Peyer's patch (tissue), 4 donors: ENCODE measurements at regions not wholly inside any gene's neighbourhood (a gene's known extent, or its start where the extent isn't known, plus 50 kb on each side); places are given as distances from the start of the nearest gene placed in this dataset.

ENCODE experiments used
- CTCF ChIP-seq, 6 experiments: fragments of 450-650 bp in 4 of 6; fragments of 200-600 bp in 2 of 6; sonication (generic) in 1 of 6; IDR thresholded peaks; one replicate each; pipeline ENCODE4 v1.5.1; 2017 to 2019; ENCODE audit warnings: antibody characterized with exemption in 6 of 6, mild to moderate bottlenecking in 3 of 6, moderate library complexity in 1 of 6
- POLR2A ChIP-seq, 2 donors: fragments of 450-650 bp; IDR thresholded peaks; one replicate each; pipeline ENCODE4 v1.5.1; 2017; ENCODE audit warnings: antibody characterized with exemption in 2 of 2, mild to moderate bottlenecking in 2 of 2, moderate library complexity in 2 of 2

- TF ChIP-seq CTCF (IDR thresholded peaks at IDR 0.05) = no peak
- no peak for TF ChIP-seq POLR2A (IDR thresholded peaks at IDR 0.05)
These were observed 143.0 kb upstream of the IRX1 start for GRCh38 chr5:3452622-3453021.
